NCI-H1417 treated with DMSO at 0.1 percent for 48 hours (cell line): ENCODE measurements at regions not wholly inside any gene's neighbourhood (a gene's known extent, or its start where the extent isn't known, plus 50 kb on each side); places are given as distances from the start of the nearest gene placed in this dataset.

ENCODE experiments used
- DNase-seq: peaks from one replicate; lab custom pipeline; 2025; lab: John Stamatoyannopoulos, UW

DNA sequence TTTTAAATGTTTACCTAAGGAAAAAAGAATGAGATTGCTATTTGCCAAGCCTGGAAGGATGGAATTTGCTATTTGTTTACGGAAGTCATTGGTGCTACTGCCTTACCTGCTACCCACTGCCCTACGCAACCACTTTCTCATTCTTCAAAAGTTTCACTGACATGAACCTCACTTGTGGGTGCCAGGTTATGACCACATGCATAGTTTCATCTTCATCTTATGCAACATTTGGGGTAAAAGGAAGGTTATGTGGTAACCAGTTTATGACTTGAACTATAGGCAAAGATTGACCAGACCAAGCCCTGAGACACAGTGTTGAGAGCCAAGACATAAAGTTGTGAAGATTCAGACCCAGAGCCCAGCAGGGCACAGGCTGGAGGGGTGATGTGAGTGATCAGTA, 142.5 kb downstream of the LACC1 start:
- no peak for DNase-seq

DNA sequence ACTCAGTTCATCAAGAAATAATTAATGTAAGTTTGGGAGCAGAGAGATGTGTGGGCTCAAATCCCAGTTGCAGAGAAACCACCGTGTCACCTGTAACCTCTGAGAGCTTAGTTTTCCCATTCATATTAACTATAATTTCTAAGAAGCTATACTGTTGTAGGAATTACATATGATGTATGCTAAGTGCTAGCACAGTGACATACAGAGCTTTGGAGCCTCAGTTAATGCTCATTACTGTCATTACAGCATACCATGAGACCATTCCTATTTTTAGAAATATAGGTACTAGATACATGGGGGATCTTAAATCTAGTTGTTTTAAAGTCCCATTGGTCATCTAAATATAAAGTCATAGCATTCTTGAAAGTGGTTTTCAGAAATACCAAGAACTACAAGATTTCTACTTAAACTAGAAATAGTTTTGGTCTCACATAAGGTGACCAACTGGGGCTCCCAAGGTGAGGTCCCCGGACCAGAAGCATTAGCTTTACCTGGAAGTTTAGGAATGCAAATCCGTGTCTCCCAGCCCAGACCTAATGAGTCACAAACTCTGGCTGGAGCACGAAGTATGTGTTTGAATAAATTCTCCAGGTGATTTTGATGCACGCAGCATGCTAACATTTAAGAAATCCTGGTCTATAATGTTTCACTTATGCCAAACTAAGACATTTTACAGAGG, 144.6 kb downstream of the LACC1 start:
- DNase-seq: no peak

DNA sequence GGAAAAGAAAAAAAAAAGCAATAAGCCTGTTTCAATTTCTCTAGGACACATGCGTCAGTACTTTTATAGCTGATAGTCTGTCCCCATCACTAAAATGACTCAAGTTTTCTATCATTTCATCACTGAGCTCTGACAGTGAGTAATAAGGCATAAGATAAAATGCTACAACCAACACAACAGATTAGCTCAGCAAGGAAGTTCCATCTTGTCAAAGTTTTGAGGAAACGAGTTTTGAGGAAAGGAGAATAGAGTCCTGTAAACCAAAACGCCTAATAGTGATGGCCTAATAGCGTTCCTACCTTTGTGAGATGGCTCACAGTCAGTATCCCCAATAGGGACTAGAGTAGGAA, 145.1 kb downstream of the LACC1 start:
- DNase-seq: no peak

DNA sequence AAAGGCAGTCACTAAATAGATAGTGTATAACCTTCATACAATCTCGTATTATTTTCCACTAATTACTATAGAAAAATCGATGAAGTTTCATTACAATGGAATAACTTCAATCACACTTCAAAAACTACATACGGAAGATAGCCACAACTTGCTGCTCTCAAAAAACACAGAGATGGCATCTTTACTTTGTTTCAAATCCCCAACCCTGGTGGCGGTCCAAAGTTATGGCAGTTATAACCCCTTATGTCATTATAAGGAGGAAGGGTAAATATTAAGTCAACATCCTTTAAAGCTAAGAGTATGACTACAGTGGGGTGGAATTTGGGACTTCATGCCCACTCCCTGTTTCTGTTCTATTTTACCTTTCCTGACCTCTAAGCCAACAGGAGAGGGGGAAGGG, 146.5 kb downstream of the LACC1 start:
- no peak for DNase-seq

DNA sequence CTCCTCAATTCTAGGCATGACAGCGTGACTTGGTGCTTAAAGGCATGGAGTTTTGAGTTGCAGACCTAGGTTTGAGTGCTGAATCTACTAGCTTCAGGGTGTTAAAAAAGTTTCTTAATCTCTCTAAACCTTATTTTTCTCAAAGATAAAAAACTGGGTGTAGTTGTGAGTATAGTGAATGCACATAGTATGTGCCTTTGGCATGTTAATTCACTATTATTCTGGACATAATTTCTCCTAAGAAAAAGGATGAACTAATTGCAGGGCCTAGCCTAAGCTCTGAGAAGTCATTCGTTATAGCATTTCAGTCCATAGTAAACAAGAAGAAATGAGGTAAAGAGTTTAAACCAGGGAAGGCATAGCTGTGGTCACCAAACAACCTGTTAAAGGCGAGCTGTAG, 149.0 kb downstream of the LACC1 start:
- no peak for DNase-seq

DNA sequence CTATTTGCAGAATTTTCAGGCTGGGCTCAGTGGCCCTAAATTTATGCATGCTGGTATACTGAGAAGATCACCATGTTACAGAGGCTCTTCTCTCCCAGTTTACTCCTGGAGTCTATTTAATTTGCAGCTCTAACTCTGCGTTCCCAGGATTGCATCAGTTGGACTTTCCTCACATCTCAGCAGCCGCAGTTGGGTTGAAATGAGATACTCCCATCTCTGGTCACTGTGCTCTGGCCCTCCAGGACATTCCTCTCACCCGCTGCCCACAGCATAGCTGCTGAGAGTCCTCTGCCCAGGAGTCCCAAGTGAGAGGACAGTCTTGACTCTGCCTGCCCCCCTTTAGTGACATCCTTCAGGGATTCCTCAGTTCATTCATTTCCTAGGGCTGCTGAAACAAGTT, 150.9 kb downstream of the LACC1 start:
- no peak for DNase-seq

DNA sequence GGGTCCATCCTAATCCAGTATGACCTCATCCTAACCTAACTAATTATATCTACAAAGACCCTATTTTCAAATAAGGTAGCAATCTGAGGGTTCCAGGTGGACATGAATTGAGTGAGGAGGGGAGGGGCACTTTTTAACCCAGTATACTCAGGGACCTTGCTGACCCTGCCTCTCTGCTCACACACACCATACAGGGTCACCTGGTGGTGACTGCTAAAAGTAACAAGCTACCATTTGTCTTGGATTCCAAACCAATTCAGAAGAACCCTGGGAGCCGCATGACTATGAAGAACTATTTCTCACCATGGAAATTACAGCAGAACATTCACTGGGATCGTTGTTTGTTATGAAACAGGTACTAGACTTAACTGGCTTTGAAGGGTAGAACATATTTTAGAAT, 151.9 kb downstream of the LACC1 start:
- DNase-seq: no peak

DNA sequence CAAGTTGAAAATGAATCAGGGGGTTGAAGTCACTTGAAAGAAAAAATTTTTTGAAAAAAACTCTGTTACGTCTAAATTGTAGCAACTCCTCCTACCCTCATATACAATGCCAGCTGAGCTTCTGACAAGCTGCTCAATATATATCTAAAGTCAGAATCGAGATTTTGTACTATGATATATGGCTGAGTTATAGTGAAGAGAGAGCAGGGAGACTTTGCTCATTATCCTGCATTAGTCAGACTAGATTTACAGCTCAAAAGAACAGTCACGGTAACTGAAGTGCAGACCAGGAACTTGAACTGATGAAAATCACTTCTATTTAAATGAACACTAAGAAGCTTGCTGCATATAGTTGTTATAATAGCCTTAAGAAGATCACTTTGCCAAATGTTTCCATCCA, 153.1 kb downstream of the LACC1 start:
- DNase-seq: no peak

DNA sequence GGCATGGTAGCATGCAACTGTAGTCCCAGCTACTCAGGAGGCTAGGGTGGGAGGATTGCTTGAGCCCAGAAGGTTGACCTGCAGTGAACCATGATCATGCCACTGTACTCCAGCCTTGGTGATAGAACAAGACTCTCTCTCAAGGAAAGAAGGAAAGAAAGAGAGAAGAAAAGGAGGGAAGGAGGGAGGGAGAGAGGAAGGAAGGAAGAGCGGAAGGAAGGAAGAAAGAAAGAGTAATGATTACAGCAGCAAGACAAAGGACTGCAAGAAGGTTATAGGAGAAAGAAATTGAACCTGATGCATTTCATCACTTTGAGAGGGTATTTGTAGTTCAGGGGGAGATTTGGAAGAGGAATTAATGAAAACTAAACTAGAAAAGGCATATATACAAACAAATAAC, 155.7 kb downstream of the LACC1 start:
- DNase-seq: no peak

DNA sequence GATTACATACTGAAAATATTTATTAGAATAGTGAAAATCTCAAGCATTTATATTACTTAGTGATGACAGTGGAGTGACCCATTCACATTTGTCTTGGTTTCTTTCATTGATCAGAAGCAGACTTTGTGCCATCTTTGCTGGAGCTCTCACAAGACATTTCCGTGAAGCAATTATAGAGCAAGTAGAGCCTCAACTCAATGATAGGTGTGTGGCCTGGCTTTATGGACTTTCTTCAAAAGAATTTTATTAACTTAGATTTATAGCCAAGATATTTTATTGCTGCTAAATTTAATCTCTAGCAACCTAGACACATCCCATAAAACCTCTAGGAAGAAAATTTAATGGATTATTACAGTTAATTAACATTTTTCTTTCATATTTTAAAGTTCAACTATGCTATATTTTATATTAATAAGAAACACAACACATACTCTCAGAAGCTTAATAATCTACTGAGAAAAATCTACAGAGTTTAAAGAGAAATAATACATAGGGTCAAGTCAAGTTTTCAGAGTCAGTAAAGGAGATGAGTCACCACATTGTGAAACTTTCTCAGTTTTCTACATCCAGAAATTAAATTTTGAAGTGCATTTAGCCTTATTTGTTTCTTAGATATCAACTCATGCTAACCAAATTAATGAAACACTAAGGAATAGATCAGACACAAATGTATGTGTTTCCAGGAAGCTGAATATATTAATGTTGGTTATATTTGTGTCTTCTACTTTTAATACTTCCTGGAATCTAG, 160.5 kb downstream of the LACC1 start:
- DNase-seq: no peak

DNA sequence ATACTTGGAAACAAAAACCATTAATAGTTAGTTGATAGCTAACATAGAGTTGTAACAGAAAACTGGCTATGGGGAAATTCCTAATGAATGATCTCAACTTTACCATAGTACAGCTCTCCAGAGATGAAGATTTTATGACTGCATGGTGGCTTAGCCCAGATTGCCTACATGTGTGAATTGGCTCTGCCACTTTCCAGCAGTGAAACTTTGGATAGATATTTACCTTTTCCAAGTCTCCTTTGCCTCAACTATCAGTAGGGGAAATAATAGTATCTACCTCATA, 161.1 kb downstream of the LACC1 start:
- no peak for DNase-seq

DNA sequence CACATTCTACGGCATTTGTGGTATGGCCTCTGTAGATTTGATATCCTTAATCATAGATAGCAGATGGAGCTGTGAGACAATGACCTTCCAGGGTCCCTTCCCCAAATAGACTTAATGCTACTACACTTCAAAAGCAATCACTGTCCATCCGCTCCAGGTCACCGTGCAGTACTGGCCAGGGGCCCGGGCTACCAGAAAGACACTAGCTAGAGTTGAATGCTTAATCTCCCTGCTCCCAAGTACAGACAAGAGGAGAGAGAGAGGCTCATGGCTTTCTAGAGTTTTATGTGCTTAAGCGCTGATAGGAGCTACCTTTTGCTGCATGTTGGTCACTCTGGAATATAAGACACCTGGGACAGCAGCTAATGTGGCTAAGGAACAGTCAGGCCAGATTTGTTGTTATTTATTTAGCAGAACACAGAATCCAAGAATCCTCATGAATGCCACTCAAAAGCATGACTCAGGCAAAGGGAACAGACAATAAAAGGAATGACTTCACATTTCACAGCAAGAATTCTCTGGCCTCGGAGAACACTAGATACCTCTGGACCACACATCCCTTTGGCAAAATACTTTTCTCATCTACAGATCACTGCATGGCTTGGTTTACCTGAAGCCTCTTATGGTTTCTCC, 165.0 kb downstream of the LACC1 start:
- no peak for DNase-seq

DNA sequence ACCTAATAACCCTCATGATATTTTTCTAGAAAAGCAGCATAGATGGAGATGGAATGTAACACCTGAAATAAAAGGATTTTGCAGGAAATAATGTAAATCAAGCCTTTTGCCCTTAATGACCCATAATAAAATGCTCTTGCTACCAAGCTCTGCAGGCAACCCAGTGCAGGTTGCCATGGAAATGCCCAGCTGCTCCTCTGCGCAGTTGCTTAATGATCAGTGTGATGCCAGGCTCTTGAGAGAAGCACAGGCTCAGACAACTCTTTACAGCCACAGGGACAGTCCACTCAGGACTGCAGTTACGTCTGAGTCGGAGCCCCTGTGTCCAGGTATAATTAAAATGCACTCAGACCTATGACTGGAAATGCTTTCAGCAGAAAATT, 165.5 kb downstream of the LACC1 start:
- DNase-seq: peak; percentile 37

DNA sequence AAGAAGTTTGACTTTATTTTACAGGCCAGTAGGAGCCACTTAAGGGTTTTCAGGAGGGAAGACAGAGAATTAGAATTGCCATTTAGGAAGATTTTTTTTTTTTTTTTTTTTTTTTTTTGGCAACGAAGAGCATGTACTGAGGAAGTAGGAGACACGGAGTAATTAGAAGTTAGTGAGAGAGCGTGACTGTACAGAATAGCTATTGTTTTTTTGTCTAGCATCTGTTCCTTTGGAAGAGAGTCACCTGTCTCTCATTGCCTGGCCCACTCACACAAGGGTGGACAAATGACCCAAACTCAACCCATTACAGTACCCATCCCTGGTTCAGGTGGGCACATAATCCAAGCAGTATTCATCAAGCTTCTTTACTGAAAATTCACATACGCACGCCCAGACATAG, 166.7 kb downstream of the LACC1 start:
- DNase-seq: no peak

DNA sequence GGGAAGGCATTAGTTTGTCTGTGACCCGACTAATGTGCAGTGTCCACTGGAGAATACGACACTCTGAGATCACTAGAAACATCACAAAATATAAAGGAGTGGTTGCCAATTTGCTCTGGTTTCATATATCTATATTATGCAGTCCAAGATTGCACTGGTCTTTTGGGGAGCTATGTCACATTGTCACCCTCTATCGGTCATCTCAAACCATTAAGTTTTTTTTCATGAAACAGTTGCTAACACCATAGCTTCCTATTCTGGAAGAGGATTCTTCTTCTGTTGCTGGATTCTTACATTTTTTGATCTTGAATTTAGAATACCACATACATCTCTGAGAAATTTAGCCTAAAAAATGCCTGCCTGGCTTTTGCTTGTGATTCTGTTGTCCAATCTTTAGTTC, 168.6 kb downstream of the LACC1 start:
- no peak for DNase-seq

DNA sequence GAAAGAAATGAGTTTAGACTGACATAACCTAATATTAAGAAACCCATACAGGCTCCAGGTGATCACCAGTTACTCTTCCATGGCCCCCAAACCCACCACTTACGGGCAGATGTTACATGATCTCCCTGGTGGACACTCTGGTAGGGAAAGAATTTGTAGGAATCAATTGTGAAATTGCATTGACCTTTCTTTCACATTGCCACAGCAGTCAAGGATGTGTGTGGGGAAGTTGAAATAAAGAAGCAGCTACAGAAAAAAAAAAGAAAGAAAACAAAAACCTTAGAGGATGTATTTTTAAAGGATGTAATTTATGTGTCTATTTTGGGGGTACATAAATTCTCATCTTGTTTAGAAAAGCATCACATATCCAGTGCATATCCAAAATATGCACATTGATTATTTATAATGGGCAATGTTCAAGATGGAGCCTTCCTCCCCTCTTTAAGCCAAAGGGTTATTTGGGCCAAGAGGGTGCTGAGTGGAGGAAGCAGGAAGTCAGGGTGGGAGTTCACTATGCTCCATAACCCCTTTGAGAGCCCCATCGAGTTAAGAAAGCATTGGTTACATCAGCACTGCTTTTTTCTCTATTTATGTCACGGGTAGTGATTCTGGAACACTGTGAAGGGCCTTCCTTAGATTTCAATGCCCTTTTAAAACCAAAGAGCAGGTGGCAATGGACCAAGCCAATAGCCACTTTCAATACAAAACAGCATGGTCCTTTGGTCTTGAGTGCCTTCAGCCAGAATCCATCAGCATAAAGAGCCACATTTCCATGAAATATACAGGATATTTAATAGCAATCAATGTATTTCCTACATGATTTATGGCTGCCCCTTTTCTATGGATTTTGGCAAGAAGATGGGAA, 169.6 kb downstream of the LACC1 start:
- DNase-seq: no peak

DNA sequence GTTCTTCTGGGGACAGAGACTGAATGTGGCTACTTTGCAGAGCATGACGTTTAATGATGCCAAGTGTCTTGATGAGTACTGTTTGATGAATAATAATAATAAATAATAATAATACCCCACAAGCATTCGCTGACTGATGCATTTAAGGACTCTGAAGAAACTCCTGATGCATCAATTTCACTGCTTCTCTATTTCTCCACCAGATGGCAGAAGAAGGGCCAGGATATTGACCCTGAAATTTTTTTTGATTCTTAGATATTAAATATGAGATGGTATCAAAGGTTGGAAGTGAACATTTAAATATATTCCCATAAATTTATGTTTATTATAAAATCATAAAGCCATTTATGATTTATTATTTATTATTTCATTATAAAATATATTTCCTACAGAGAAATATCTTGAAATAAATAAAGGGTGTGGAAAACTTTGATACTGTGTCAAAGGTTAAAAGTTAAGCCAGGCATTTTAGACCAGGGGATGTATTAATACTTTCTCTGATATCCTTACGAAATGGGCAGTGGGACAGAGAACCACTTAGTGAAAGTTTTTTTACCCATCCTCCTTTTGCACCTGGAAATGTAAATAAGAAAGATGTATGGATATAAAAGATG, 170.9 kb downstream of the LACC1 start:
- peak; percentile 13 for DNase-seq

DNA sequence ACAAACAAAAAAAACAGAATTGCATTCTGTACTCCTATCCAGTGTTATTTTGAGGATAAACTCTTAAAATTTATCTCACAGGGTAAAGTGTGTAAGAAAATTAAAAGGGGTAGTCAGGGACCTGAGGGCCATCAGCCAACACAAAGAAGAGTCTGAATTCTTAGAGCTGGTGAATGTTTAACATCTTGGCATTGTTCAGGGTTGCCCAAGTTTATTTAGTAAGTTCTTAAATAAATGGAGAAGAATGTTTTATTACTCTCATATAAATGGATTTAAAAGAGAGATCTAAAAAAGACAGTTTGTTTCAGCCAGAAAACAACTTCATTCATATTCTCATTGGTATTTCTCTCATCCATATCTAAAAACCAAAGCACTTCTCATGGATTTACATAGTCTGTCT, 171.7 kb downstream of the LACC1 start:
- DNase-seq: no peak

DNA sequence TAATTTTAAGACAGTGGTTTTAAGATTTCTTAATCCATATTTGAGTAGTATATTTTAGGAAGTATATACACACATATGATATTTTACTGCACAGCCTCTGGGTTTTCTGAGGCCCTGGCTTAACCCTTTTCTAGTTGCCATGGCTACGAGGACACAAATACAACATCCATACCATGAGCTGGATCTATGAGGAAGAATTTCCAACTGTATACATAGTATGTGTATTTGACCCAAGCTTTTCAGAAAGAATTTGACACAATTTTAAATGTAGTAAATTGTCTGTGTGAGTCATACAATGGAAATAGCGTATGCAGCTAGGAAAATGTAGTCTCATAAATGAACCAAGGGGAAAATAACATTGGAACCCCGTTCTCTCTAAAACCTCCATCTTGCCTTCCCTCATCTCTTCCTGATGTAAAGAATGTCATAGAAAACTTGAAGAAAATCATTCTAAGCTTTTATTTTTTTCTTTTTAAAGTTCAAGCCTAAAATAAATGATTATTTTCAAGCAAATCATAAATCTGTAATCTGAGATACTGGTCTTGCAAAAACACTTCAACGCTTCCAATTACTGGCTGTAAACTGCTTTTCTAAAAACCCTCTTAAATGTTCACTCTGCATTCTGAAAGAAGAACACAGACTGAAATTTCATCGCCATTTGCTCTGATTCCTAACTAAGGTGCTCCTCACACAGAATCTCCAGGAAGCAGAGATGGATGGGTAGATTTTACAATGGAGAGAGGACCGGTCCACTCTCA, 172.4 kb downstream of the LACC1 start:
- DNase-seq: no peak

DNA sequence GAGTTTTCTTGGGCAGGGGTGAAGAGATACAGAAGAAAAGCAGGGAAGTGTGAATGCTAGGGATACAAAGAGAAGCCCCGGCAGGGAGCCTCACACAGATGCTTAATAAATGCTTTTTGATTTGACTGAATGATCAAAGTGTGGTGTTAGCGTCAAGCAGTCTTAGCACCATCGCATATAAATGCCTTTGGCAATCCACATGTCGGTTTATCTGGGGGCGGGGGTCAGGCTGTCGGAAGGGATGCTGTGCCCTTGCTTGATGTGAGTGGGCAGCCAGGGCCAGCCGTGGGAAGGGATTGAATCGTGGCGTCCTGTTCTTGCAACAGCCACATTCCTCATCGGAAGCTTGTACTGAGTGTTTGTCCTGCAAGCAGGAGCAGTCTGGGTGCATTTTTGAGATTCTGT, 173.1 kb downstream of the LACC1 start:
- DNase-seq: no peak

DNA sequence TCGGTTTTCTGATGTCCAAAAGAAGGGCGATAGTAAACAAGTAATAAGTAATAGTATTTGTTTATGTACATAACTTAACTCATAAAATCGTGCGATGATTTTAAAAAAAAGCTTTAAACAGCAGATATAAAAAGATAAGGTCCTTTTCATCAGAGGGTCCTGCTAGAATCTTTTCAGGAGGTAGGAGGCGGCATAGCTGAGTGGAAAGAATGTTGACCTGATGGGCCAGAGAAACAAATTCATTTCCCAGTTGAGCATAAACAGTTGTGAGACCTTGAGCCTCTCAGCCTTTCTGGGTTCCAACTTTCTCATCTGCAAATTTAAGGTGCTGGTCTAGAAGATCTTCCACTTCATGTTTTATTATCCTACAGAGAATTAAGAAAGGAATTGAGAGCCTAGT, 173.5 kb downstream of the LACC1 start:
- DNase-seq: no peak

DNA sequence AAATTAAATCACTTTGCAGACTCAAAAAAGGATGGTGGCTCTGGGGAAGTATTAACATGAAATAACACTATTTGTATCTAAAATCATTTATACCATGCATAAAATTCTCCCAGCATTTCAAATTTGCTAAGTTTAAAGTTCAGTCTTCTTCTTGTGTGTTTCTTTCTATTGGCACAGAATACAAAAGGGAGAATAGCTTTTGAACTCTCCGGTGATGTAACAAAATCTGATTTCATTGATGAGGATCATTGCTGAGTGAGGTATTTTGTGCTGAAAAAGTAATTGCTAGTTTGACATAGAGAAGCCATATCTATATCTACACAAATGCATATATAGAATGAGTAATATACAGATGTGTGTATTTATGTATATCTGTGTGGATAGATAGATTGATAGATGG, 174.8 kb downstream of the LACC1 start:
- no peak for DNase-seq
